A549 (cell line): ENCODE measurements at regions not wholly inside any gene's neighbourhood (a gene's known extent, or its start where the extent isn't known, plus 50 kb on each side); places are given as distances from the start of the nearest gene placed in this dataset.

Experiments used
- ATAC-seq, 2 experiments: fragments of 200-7000 bp in 1 of 2; fragments of >200 bp in 1 of 2; cut with Nextera tagmentation in 1 of 2; cut with Tn5 transposase in 1 of 2; 3 replicates each; pipeline versions ENCODE4 v1.8.0 to v1.9.1; 2018 to 2020; ENCODE audit warnings: mild to moderate bottlenecking in 1 of 2, moderate library complexity in 1 of 2
- CTCF ChIA-PET: fragments of 300-600 bp; sonication (Branson Sonifier 250); formaldehyde crosslinking; extraction: SDS; loops from one replicate; lab custom pipeline; 2021; ENCODE audit warnings: antibody characterized with exemption, inconsistent platforms; lab: Yijun Ruan, JAX
- POLR2A ChIA-PET: fragments of 350-600 bp; formaldehyde crosslinking; extraction: SDS; loops from one replicate; lab custom pipeline; 2021; ENCODE audit warnings: antibody characterized with exemption, inconsistent platforms; lab: Yijun Ruan, JAX
- DNase-seq, 2 experiments: peaks; one replicate each; pipeline versions ENCODE4 v3.0.0 to v3.0.0-alpha.2; 2011 to 2016; ENCODE audit warnings: low read depth in 1 of 2, low spot score in 1 of 2
- FAIRE-seq: peaks from 2 replicates; lab custom pipeline; 2011; peaks lifted over from hg19 to GRCh38; lab: Jason Lieb, UNC
- H3K27ac ChIP-seq, 2 experiments: fragments of >200 bp; sonication (Bioruptor Twin); formaldehyde crosslinking; 3 replicates each; pipeline ENCODE4 v1.5.1; 2016 to 2017
- H3K4me1 ChIP-seq: fragments of >200 bp; sonication (Bioruptor Twin); formaldehyde crosslinking; 3 replicates; pipeline ENCODE4 v1.6.1; 2016
- H3K4me2 ChIP-seq: fragments of >200 bp; sonication (Bioruptor Twin); formaldehyde crosslinking; 3 replicates; pipeline ENCODE4 v1.6.1; 2016
- H3K4me3 ChIP-seq: fragments of >200 bp; sonication (Bioruptor Twin); formaldehyde crosslinking; 3 replicates; pipeline ENCODE4 v1.5.1; 2016
- H3K9me3 ChIP-seq: fragments of >200 bp; sonication (Bioruptor Twin); formaldehyde crosslinking; 3 replicates; pipeline ENCODE4 v1.6.1; 2016
- ATOH8 ChIP-seq: fragments of 250-450 bp; sonication (Bioruptor Pico); IDR thresholded peaks from 2 replicates; pipeline ENCODE4 v1.5.0; 2020; ENCODE audit warnings: low read depth, mild to moderate bottlenecking, moderate library complexity
- CBX2 ChIP-seq: fragments of 200-600 bp; sonication (generic); IDR thresholded peaks from 2 replicates; pipeline ENCODE4 v1.6.1; 2016; ENCODE audit warnings: low read depth, mild to moderate bottlenecking, borderline replicate concordance
- CBX8 ChIP-seq: fragments of 200-600 bp; sonication (generic); IDR thresholded peaks from 2 replicates; pipeline ENCODE4 v1.6.1; 2016
- E2F6 ChIP-seq: IDR thresholded peaks from 2 replicates; pipeline ENCODE4 v1.6.1; 2012; ENCODE audit warnings: low read depth, borderline replicate concordance
- EHF ChIP-seq: fragments of 250-450 bp; sonication (Bioruptor Pico); IDR thresholded peaks from 2 replicates; pipeline ENCODE4 v1.5.0; 2020; ENCODE audit warnings: mild to moderate bottlenecking
- ELK1 ChIP-seq: fragments of 150-350 bp; IDR thresholded peaks from 2 replicates; pipeline ENCODE4 v1.6.1; 2014; ENCODE audit warnings: low read depth, mild to moderate bottlenecking, low read length
- FOSL2 ChIP-seq, 2 experiments: fragments of 450-650 bp in 1 of 2; fragments of >200 bp in 1 of 2; sonication (Bioruptor Twin) in 1 of 2; formaldehyde crosslinking; IDR thresholded peaks; 2 replicates each; pipeline versions ENCODE4 v1.5.0 to v1.6.1; 2016 to 2020; ENCODE audit warnings: mild to moderate bottlenecking in 1 of 2, moderate library complexity in 1 of 2
- HES2 ChIP-seq: fragments of >200 bp; sonication (Bioruptor Twin); formaldehyde crosslinking; IDR thresholded peaks from 2 replicates; pipeline ENCODE4 v1.6.1; 2016
- HOXA7 ChIP-seq: fragments of 250-450 bp; sonication (Bioruptor Pico); IDR thresholded peaks from 2 replicates; pipeline ENCODE4 v1.5.0; 2020; ENCODE audit warnings: mild to moderate bottlenecking, moderate library complexity
- JUN ChIP-seq, 2 experiments: fragments of >200 bp; sonication (Bioruptor Twin); formaldehyde crosslinking; IDR thresholded peaks; 2 replicates in 1 of 2; 3 replicates in 1 of 2; pipeline ENCODE4 v1.6.1; 2016 to 2017
- JUNB ChIP-seq: fragments of >200 bp; sonication (Bioruptor Twin); formaldehyde crosslinking; IDR thresholded peaks from 2 replicates; pipeline ENCODE4 v1.6.1; 2016
- MAFK ChIP-seq: fragments of 450-650 bp; IDR thresholded peaks from 2 replicates; pipeline ENCODE4 v1.6.1; 2014; ENCODE audit not compliant: partially characterized antibody
- MAZ ChIP-seq: fragments of 150-350 bp; IDR thresholded peaks from 2 replicates; pipeline ENCODE4 v1.6.1; 2014; ENCODE audit warnings: antibody characterized with exemption, low read depth, low read length, borderline replicate concordance
- MYC ChIP-seq: IDR thresholded peaks from 2 replicates; pipeline ENCODE4 v1.6.1; 2012; ENCODE audit warnings: mild to moderate bottlenecking, inconsistent platforms, low read length, improper control_type of control experiment, borderline replicate concordance
- NFE2L2 ChIP-seq: fragments of 150-350 bp; conservative IDR thresholded peaks from 2 replicates; pipeline ENCODE4 v1.6.1; 2014; ENCODE audit warnings: low read length
- PBX3 ChIP-seq: IDR thresholded peaks from 2 replicates; pipeline ENCODE4 v1.6.1; 2012
- POLR2A ChIP-seq: IDR thresholded peaks from 2 replicates; pipeline ENCODE4 v1.6.1; 2012; ENCODE audit warnings: mild to moderate bottlenecking, low read length
- RFX5 ChIP-seq: fragments of 450-650 bp; IDR thresholded peaks from 2 replicates; pipeline ENCODE4 v1.7.1; 2014; ENCODE audit warnings: antibody characterized with exemption, mild to moderate bottlenecking, moderate library complexity
- RNF2 ChIP-seq: fragments of 200-600 bp; sonication (generic); IDR thresholded peaks from 2 replicates; pipeline ENCODE4 v1.6.1; 2016; ENCODE audit warnings: low read depth, mild to moderate bottlenecking, antibody characterized with exemption, moderate library complexity, borderline replicate concordance
- SMC3 ChIP-seq: fragments of >200 bp; sonication (Bioruptor Twin); formaldehyde crosslinking; IDR thresholded peaks from 3 replicates; pipeline ENCODE4 v1.6.1; 2018; ENCODE audit warnings: inconsistent platforms
- SREBF2 ChIP-seq: fragments of 450-650 bp; IDR thresholded peaks from 2 replicates; pipeline ENCODE4 v1.6.1; 2014; ENCODE audit warnings: mild to moderate bottlenecking, moderate library complexity
- TFCP2L1 ChIP-seq: fragments of 250-450 bp; sonication (Bioruptor Pico); IDR thresholded peaks from 2 replicates; pipeline ENCODE4 v1.5.0; 2021; ENCODE audit warnings: mild to moderate bottlenecking
- TP53 ChIP-seq: fragments of 250-450 bp; sonication (Bioruptor Pico); IDR thresholded peaks from 2 replicates; pipeline ENCODE4 v1.5.0; 2021; ENCODE audit warnings: mild to moderate bottlenecking, moderate library complexity
- WGBS: methylation state at CpG from one replicate; pipeline ENCODE4 v1.1.6; 2017; ENCODE audit errors: missing lambda C conversion rate; 5-methylcytosine and 5-hydroxymethylcytosine counted together

GRCh38 chr4:64822405-64822804, 413.2 kb upstream of the TECRL start:
- Histone ChIP-seq H3K4me2 (no peak overlapping the region), H3K4me1 (no peaks in the 10 kb centered on the region), H3K4me3 (no peak overlapping the region), H3K9me3 (no peaks in the 10 kb centered on the region), H3K27ac (no peak overlapping the region)
- CTCF ChIA-PET, result no interaction called here
- FAIRE-seq (no peak), DNase-seq (no peak), ATAC-seq (no peak)
- TF ChIP-seq NFE2L2, result no peak
- no peak for TF ChIP-seq TFCP2L1 (CRISPR knock-in tag)
- no peak for TF ChIP-seq CBX8
- TF ChIP-seq HOXA7, result no peak
- TF ChIP-seq POLR2A, result no peak
- POLR2A ChIA-PET, result no interaction called here

GRCh38 chr4:64821219-64821976, 412.1 kb upstream of the TECRL start:
- Histone ChIP-seq H3K4me3 (no peak overlapping the region), H3K9me3 (no peaks in the 10 kb centered on the region), H3K27ac (no peak overlapping the region)
- POLR2A ChIA-PET, result no interaction called here
- FAIRE-seq (no peak), DNase-seq (no peak)
- WGBS, result 32% methylated on average over 6 of the region's 6 CpGs
- TF ChIP-seq TFCP2L1 (CRISPR knock-in tag), result no peak
- no peak for TF ChIP-seq POLR2A
- TF ChIP-seq ATOH8 (CRISPR knock-in tag), result no peak
- TF ChIP-seq RFX5, result no peak
- no peak for TF ChIP-seq EHF (CRISPR knock-in tag)
- TF ChIP-seq MAZ, result no peak
- no peak for TF ChIP-seq PBX3
- TF ChIP-seq MYC, result no peak
- no peak for TF ChIP-seq CBX2
- TF ChIP-seq TP53, result no peak
- TF ChIP-seq MAFK, result no peak
- no peak for TF ChIP-seq SREBF2
- TF ChIP-seq JUN (IDR thresholded peaks at IDR 0.05), result no peak
- TF ChIP-seq, all 56 proteins: peak for 0
- CTCF ChIA-PET, result no interaction called here
- Histone ChIP-seq H3K4me2 (no peak overlapping the region), H3K4me1 (no peaks in the 10 kb centered on the region)
- no peak for ATAC-seq

GRCh38 chr4:64814616-64815015, 405.4 kb upstream of the TECRL start:
- no peak for TF ChIP-seq JUNB
- no peak for TF ChIP-seq ELK1
- TF ChIP-seq FOSL2 (IDR thresholded peaks at IDR 0.05), result no peak
- TF ChIP-seq FOSL2 (CRISPR knock-in tag; IDR thresholded peaks at IDR 0.05), result no peak
- TF ChIP-seq HOXA7, result no peak
- TF ChIP-seq E2F6, result no peak
- TF ChIP-seq SMC3, result no peak
- TF ChIP-seq SREBF2, result no peak
- no peak for TF ChIP-seq RNF2
- TF ChIP-seq HES2, result no peak
- TF ChIP-seq, all 56 proteins: peak for 0

More at GRCh38 chr4:64814616-64815015, 405.4 kb upstream of the TECRL start:
- FAIRE-seq, result no peak
- CTCF ChIA-PET, result no interaction called here
- Histone ChIP-seq H3K4me1 (no peaks in the 10 kb centered on the region), H3K4me3 (no peak overlapping the region), H3K4me2 (no peak overlapping the region), H3K9me3 (no peaks in the 10 kb centered on the region), H3K27ac (no peak overlapping the region)
- no peak for DNase-seq
- POLR2A ChIA-PET, result no interaction called here
- 23% methylated on average over 2 of the region's 2 CpGs for WGBS
- ATAC-seq, result no peak
